ENCODE measurements at regions not wholly inside any gene's neighbourhood (a gene's known extent, or its start where the extent isn't known, plus 50 kb on each side); places are given as distances from the start of the nearest gene placed in this dataset.

DNA sequence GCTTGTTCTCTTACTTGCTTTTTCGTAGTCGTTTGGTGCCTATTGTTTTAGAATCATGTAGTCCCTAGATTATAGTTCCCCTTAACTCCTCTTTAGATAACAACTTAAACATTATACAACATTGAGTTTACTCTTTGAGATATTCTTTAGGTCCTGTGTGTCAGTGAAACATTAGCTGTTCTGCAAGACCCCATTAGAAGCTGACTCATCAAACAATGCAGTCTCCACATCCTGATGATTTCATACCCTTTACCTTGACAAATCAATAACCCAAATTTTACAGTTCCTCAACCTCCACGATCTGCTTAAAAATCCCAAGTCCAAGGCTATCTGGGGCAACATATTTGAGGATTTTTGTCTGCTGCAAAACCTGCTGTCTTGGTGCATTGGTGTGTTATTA is 582.9 kb downstream of the NSUN3 start:
- H3K27ac ChIP-seq: no peak overlapping the region
- TF ChIP-seq, protein P1, sequence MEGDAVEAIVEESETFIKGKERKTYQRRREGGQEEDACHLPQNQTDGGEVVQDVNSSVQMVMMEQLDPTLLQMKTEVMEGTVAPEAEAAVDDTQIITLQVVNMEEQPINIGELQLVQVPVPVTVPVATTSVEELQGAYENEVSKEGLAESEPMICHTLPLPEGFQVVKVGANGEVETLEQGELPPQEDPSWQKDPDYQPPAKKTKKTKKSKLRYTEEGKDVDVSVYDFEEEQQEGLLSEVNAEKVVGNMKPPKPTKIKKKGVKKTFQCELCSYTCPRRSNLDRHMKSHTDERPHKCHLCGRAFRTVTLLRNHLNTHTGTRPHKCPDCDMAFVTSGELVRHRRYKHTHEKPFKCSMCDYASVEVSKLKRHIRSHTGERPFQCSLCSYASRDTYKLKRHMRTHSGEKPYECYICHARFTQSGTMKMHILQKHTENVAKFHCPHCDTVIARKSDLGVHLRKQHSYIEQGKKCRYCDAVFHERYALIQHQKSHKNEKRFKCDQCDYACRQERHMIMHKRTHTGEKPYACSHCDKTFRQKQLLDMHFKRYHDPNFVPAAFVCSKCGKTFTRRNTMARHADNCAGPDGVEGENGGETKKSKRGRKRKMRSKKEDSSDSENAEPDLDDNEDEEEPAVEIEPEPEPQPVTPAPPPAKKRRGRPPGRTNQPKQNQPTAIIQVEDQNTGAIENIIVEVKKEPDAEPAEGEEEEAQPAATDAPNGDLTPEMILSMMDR (conservative IDR thresholded peaks at IDR 0.05): no peak

DNA sequence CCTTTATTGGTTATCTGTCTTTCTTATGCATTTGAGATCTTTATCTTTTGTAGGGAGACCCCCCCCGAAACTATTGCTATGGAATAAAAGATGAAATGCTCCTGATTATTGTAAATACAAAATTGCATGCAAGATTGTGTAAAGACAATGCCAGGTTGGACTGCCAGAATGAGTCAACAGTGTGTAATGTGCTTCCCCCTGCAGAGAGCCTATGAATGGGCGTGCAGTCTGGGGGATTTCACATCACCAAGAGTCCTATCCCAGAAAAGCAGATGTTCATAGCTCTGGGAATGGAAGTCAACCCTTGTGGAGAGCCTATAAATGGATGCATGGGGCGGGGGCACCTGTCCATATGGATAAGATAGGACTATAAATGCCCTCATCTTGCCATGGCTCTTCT is 584.3 kb downstream of the NSUN3 start:
- H3K27ac ChIP-seq: no peak overlapping the region
- TF ChIP-seq, protein P1 (conservative IDR thresholded peaks at IDR 0.05): no peak

DNA sequence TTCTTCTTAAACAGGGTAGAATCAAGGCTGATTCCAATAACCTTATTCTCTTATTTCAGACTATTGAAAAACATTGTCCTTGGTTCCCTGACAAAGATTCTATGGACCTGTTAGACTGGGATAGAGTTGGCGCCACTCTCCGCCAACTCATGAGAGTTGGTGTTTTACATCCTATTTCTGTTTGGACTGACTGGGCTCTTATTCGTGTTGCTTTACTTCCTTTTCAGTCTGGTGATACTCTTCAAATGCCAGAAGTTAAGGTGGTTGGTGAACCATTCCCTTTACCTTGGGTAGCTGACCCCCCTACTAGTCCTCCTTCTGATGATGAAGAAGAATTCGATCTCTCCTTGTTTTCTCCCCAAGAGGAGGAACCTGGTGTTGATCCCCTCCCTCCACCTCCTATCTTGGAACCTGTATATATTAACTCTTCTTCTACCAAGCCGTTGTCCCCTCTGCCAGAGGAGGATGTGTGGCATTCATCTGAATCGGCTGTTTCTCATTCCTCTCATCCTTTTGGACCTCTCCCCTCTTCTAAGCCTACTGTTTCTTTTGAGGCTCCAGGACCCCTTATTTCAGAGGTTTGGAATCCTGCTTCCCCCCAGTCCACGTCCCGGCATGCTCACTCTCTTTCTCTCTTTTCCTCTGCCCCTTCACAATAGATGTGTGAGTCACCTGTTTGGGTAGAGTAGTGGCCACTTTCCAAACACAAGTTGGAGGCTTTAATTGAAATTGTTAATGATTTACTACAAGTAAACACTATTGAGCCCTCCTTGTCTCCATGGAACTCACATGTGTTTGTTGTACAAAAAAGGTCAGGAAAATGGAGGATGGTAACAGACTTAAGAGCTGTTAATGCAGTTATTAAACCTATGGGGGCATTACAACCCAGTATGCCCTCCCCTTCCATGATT is 585.7 kb downstream of the NSUN3 start:
- peak overlapping the region; percentile 64 for H3K27ac ChIP-seq

DNA sequence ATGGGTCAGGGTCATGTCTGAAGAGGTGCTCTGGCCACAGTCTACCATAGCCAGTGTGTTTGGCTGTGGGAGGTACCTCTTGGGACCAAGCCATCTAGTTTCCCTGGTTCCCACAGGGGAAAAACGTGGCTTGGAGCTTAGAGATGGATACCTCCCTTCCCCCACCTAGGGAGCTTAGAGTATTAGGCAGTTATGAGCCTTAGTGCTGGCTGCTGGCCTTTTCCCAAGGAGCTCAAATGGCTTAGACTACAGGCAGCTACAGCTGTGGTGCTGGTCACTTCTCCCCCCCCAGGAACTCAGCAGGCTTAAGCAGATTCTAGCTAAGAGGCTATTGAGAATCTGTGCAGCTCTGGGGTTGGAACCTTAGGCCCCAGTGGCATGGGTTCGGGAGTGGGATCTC is 591.2 kb downstream of the NSUN3 start:
- TF ChIP-seq, protein P1 (conservative IDR thresholded peaks at IDR 0.05): no peak

DNA sequence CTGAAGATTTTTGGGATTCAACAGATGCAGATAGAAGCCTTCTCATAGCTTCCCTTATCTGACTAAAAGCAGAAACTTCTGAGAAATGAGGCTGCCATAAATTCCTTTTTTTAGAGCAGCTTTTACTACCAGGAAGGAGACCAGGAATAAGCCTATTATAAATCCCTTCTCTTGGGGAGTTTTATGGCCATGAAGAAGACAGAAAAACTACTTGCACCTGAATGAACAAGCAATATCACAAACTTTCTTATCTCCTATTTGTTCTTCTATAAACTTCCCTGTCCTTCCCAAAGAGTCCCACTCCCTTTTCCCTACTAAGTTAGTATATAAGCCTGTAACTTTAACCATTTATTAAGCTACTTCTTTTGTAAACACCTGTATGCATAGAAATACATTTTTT is 603.1 kb downstream of the NSUN3 start:
- TF ChIP-seq, protein P1 (conservative IDR thresholded peaks at IDR 0.05): no peak
- H3K27ac ChIP-seq: no peak overlapping the region

More for the DNA sequence above, 591.2 kb downstream of the NSUN3 start:
- H3K27ac ChIP-seq: no peak overlapping the region

DNA sequence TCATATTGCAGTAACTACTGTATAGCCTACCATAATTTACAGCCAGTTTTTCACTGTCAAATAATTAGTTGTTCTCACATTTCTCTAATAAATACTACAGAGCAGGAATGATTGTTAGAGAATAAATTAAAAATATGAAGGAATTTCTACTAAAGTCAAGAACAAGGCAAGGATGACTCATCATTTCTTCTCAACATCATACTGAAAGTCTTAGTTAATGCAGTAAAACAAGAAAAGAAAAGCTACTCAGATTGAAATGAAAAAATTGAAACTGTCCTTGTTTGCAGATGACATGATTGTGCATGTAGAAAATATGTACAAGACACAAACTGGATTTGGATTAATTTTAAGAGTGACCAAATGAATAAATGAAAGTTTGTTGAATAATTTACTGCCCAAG is 608.2 kb downstream of the NSUN3 start:
- TF ChIP-seq, protein P1 (conservative IDR thresholded peaks at IDR 0.05): no peak
- no peak overlapping the region for H3K27ac ChIP-seq

DNA sequence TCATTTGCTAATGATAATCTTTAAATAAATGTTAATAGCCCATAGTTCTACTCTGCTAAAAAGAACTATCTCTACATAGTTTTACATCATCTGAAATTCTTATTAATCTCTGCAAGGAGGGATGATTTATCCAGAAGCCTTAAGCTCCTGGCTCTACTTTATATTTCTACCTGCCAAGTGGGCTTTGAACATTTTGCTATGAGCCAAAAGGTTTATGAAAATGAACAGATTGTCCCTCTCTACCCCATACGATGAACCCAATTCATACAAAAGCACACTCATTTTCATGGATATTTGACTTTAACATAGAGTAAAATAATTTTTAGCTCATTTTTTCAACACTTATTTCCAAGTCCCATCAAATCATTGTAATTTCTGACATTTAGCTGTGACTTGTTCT is 611.0 kb downstream of the NSUN3 start:
- TF ChIP-seq, protein P1 (conservative IDR thresholded peaks at IDR 0.05): no peak
- no peak overlapping the region for H3K27ac ChIP-seq

DNA sequence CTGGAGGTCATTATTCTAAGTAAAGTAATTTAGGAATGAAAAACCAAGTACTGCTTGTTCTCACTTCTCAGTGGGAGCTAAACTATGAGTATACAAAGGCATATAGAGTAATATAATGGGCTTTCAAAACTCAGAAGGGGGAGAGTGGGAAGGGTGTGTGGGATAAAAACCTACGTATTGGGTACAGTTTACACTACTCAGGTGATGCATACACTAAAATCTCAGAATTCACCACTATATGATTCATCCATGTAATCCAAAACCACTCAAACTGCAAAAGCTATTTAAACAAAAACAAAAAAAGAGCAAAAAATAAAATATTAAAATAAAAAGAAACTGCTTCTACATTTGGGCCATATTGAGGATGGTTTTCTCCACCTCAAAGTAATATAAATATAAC is 623.3 kb downstream of the NSUN3 start:
- no peak overlapping the region for H3K27ac ChIP-seq
- TF ChIP-seq, protein P1 (conservative IDR thresholded peaks at IDR 0.05): no peak
